ENCODE measurements at regions not wholly inside any gene's neighbourhood (a gene's known extent, or its start where the extent isn't known, plus 50 kb on each side); places are given as distances from the start of the nearest gene placed in this dataset.
"Not testable (repeated sequence)": the region's sequence is repeated elsewhere in the genome, so short reads cannot be mapped to it uniquely, and the experiment has no call there.

DNA sequence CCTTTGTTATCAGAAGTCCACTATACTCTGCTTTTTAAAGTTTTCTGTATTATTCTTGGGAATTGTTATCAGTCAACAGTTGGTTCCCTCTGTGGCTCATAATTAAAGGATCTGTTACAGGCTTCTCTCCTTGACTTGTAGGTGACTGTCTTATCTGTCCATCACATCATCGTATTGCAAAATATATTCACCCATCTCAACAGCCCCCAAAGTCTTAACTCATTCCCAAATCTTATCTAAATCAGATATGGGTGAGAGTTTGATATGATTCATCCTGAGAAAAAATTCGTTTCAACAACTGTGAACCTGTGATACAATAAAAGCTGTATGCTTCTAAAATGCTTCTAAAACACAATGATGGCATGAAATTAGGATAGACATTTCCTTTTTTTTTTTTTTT lies 1245.6 kb upstream of the RAG2 start:
- DNase-seq: no peak

GRCh38 chr11:37841016-37841415 lies 1243.0 kb upstream of the RAG2 start:
- DNase-seq: no peak

DNA sequence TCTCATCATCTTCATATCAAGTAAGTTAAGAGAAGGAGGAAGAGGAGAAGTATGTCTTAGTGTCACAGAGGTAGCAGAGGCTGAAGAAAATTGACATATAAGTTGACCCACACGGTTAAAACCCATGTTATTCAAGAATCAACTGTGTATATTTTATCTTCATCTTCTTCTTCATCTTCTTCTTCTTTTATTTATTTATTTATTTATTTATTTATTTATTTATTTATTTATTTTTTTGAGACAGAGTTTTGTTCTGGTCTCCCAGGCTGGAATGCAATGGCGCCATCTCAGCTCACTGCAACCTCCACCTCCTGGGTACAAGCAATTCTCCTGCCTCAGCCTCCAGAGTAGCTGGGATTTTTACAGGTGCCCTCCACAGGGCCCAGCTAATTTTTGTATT lies 1242.3 kb upstream of the RAG2 start:
- not testable (repeated sequence) for DNase-seq

- DNase-seq: no peak
Measured at GRCh38 chr11:37830529-37830928, 1232.5 kb upstream of the RAG2 start.

DNA sequence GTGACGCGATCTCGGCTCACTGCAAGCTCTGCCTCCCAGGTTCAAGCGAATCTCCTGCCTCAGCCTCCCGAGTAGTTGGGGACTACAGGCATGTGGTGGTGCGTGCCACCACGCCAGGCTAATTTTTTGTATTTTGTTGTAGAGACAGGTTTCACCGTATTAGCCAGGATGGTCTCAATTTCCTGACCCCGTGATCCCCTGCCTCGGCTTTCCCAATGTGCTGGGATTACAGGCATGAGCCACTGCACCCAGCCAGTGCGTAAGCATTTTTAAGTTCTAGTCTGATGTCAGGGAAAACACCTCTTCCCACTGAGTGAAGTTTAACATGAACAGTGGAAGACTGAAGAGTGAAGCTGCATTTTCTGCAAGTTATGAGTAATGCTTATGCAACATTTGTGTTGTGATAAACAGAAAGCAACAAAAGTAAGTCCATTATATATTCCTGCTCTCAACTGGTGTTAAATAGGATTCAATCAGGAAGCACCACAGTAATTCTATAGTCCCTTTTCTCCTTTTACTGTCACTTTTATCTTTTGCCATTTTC lies 1219.8 kb upstream of the RAG2 start:
- DNase-seq: no peak

- no peak for DNase-seq
Measured at GRCh38 chr11:37812281-37812880, 1214.3 kb upstream of the RAG2 start.

DNA sequence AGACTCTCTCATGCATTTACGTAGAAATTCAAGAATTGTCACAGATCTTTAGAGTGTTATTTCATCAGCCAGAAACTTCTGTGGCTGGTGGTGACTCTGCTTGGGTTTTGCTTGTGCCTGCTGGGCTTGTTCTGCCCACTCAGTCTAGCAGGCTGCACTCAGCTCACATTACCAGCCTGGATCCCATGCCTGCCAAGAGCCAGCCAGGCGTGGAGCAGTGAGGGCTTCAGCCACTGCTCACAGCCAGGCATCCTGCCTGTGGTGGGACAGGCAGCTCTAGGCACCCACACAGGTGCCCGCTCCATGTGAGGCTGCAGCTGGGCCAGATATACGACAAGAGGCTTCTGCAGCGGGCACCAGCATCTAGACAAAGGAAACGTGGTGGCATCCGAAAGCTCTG lies 1213.3 kb upstream of the RAG2 start:
- no peak for DNase-seq

GRCh38 chr11:37804666-37805065 lies 1206.6 kb upstream of the RAG2 start:
- DNase-seq: no peak

- no peak for DNase-seq
Measured at GRCh38 chr11:37788141-37788877, 1190.3 kb upstream of the RAG2 start.

DNA sequence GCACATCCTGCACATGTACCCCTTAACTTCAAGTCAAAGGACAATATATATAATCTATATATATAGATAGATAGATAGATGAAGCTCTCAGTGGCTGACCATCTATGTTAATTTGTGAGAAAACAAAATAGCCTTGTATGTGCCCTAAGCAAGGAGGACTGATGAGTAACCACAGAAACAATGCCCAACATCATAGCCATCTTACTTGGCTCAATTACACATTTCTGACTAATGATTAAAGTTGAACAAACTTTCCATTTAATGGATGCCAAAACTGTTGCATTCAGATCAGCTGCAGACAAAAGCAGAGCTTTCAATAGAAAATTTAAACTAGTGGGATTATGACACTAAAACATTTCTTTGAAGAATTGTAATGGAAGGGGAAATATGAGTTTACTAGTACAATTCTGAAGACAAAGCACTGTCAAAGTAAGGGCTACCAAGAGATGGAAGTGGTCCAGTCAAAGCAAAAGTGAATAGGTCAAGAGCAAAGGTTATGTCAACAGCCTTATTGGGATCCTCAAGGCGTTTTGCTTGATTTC lies 1188.2 kb upstream of the RAG2 start:
- DNase-seq: no peak

- DNase-seq: no peak
Measured at GRCh38 chr11:37774441-37774840, 1176.4 kb upstream of the RAG2 start.

DNA sequence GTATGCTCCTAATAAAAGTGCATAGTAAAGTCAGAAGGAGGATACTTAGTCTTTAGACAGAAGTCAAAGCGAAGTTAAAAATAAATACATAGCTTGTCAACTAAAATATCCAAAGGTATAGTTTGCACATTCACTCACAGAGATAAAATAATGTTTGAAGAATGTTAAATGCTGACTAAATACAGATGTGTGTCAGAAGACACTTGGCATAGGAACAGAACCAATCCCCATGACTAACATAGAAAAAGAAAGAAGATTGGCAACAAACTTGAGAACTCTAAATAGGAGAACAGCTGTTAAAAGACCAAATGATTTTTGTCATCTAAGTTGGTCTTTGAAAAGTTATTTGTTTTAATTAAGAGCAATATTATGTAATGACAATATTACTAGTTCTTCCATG lies 1172.1 kb upstream of the RAG2 start:
- no peak for DNase-seq

GRCh38 chr11:37762079-37762478 lies 1164.0 kb upstream of the RAG2 start:
- DNase-seq: no peak

DNA sequence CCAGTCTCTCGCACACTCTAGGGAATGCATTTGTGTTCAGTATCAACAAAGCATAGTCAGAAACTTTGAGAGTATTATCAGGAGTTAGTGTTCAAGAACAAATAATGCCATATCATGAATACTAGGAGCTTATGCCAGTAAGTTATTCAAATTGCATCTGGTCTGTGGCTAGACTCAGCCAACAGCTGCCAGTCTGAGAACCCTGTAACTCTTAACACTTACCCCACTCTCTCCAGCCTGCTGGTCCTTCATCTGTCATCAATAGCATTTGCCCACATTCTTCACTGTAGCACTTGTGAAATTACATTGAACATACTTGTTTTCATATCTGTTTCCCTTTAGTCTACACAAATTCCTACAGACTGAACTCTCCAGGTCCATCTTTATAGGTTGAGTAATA lies 1157.5 kb upstream of the RAG2 start:
- DNase-seq: no peak

DNA sequence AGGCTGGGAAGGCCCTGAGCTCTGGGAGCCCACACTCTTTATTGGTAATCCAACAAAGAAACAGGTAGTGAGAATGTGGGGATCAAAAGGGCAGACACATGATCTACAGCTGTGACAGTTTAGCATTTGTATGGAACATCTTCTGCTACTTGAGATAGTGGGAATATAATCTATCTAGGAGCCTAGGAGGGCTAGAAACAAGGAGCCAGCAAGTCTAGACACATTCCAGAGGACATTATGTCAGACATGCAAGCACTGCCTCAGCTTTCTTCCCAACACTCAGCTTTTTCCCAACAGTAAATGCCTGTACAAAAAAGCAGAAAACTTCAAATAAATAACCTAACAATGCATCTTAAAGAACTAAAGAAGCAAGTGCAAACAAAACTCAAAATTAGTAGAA lies 1150.6 kb upstream of the RAG2 start:
- no peak for DNase-seq

DNA sequence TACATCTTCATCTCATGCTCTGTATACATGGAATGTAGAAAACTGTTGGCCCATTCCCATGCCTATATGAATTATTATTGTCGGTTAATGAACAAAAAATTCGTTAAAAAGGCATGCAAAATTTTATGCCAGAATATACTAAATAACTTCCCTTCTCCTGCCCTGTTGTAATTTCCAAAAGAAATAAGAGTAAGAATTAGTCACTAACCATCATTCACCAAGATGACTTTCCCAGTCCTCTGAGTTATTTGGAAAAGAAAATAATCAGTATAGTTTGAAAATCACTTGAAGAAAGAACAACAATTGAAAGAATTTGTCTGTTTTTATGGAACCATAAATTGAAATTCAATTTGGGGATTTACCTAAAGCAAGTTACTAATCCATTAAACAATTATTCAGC lies 1149.1 kb upstream of the RAG2 start:
- no peak for DNase-seq

DNA sequence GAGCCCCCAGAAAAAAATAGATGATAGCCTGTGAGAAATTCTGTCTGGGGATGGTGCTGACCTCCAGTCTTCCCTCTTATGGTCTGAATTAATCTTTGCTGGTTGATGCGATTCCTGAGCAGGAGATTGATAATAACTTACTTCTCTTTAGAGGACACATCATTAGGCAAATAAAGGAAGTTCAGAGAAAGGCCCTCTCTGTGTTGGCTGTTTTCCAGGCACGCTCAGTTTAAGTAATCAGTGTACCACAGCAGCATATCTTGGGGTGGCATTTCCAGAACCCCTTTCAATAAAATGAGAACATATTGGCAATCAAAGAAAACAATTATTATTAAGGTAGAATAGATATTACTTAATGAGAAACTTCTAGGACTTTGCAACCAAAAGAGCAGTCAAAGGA lies 1129.3 kb upstream of the RAG2 start:
- DNase-seq: no peak

DNA sequence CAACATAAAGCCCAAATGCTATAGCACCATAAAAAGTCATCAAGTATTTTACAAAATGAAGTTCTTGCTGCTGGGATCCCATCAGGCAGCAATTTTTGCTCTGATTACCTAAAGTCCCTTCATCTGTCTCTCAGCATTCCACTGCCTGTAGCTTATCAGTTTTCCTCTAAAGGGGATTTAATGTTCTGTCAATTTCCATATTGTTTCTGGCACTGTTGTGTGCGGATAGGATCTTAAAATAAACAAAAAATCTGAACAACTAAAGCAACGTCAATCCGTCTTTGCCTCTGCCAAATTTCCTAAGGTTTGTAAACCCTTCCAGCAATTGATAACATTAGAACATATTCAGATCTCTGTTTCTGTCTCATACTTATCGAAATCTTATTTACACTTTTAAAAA lies 1126.3 kb upstream of the RAG2 start:
- DNase-seq: no peak

DNA sequence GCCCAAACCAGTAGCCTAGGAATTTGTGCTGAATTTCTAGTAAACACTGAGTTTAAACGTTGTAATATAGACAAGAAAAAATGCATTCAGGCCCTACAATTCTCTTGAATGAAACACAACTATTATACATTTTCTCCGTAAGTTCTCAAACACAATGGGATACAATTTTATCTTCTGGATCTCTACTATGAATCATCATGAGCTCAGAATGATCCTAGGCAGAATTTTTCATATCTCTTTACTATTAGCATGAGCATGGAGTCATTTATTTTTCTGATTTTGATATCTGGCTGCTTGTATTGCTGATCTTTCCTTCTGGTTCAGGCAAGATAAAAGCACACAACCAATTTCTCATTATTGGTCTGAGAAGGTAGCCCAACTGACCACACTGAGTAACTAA lies 1123.4 kb upstream of the RAG2 start:
- DNase-seq: no peak

DNA sequence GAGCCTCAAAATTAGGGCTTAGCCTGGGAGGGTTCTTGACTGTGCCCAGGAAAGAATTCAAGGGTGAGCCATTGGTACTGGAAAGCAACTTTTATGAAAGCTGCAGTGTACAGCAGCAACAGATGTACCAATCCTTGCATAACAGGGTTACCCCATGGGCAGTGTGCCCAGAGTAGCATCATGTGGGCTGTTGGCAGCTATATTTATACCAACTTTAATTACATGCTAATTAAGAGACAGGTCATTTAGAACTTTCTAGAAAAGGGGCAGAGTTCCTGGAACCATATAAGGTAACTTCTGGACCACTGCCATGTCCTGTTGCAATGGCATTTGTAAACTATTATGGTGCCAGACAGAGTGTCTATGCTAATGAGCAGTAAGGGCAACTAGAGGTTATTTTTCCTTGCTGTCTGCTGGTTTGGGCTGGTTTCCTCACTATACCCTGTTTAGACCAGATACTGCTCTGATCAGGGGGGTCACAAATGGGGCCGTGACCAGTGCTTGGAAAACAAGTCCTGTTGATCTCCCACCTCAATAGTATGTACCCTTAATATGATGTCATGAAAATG lies 1120.5 kb upstream of the RAG2 start:
- no peak for DNase-seq

GRCh38 chr11:37712251-37712650 lies 1114.2 kb upstream of the RAG2 start:
- no peak for DNase-seq

DNA sequence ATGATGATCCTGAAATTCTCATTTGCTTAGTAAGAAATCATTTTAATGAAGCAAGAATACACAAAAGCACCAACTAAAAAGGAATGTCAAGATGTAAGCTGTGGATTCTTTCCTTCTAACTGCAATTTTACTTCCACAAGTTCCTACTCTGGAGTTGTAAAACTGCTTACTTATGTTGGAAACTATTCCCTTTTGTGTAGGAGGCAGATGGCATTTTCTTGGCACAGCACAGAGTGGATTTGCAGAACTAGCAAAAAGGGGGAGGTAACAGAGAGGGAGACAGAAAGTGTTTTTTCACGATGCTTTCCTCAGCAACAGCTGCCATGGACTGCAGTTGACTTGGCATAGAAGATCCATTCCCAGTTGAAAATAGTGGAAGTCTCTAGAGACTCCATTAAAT lies 1112.0 kb upstream of the RAG2 start:
- DNase-seq: no peak

DNA sequence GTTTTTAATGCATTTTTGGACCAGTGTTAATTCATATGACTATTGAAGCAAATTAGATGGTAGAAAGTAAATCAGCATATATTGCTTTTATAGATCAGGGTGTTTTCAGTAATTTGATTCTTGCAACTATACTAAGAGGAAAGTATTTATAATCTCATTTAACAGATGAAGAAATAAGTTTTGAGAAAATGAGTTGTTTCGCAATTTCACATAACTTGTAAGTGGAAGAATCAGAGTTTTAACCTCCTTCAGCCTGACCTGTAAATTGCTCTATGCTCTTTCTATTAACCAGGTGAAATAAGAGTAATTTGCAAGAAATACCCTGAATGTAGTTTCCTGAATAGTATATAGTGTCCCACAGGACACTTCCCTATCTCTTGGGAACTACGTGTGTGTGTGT lies 1106.8 kb upstream of the RAG2 start:
- DNase-seq: no peak

DNA sequence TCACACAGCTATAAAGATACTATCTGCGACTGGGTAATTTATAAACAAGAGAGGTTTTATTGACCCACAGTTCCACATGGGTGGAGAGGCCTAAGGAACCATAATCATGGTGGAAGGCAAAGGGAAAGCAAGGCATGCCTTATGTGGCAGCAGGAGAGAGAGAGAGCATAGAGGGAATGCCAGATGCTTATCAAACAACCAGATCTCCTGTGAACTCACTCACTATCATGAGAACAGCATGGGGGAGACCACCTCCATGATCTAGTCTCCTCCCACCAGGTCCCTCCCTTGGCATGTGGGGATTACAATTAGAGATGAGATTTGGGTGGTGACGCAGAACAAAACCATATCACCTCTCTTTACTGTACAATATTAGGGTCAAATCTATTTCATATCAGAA lies 1101.6 kb upstream of the RAG2 start:
- DNase-seq: no peak
